Uterus (tissue), 2 donors: ENCODE measurements at regions not wholly inside any gene's neighbourhood (a gene's known extent, or its start where the extent isn't known, plus 50 kb on each side); places are given as distances from the start of the nearest gene placed in this dataset.

Experiments
- CTCF ChIP-seq, 4 experiments: fragments of 200-600 bp in 2 of 4; fragments of 450-650 bp in 2 of 4; sonication (generic) in 2 of 4; IDR thresholded peaks; one replicate each; pipeline ENCODE4 v1.5.1; 2016 to 2019; ENCODE audit warnings: antibody characterized with exemption in 4 of 4, mild to moderate bottlenecking in 2 of 4, moderate library complexity in 1 of 4
- POLR2A ChIP-seq, 2 donors: fragments of 450-650 bp; IDR thresholded peaks; one replicate each; pipeline ENCODE4 v1.6.1; 2016; ENCODE audit warnings: antibody characterized with exemption in 2 of 2, mild to moderate bottlenecking in 1 of 2, moderate library complexity in 1 of 2

GRCh38 chr17:6330936-6331335 lies 104.0 kb downstream of the AIPL1 start:
- TF ChIP-seq CTCF (IDR thresholded peaks at IDR 0.05) (no peak), POLR2A (IDR thresholded peaks at IDR 0.05) (no peak)
